ENCODE measurements at regions not wholly inside any gene's neighbourhood (a gene's known extent, or its start where the extent isn't known, plus 50 kb on each side); places are given as distances from the start of the nearest gene placed in this dataset.
A peak's percentile ranks its signal among the peaks of the same experiment; 100 is the strongest.
"Not testable (repeated sequence)": the region's sequence is repeated elsewhere in the genome, so short reads cannot be mapped to it uniquely, and the experiment has no call there.

DNA sequence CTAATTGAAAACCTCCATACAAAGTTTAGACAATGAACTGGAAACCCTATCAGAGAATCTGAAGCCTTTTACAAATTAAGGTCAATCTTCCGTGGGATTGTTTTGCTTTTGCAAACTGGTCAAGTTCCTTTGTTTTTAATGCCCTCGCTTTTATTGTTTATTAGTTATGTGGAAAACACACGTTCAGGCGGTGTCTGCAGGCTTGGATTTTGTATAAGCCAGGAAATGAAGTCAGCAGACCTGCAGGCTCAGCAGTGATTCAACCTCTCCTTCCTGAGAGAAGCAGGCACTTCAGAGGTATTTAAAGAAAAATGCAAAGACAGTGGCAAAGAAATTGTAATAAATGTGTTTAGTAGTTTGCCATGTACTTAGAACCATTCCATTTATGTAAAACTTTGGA lies 103.4 kb upstream of the PDE10A start:
- H3K9me3 ChIP-seq (ENCODE audit: control insufficient read depth in 4 of 4, low read length in 3 of 4), result no peaks in the 10 kb centered on the region
- no peak for DNase-seq (ENCODE audit: low spot score)
- WGBS, result 66% methylated on average over 4 of the region's 4 CpGs
- H3K36me3 ChIP-seq (ENCODE audit: control insufficient read depth in 4 of 4, insufficient read depth in 3 of 4, low read depth in 1 of 4, low read length in 3 of 4), result no peaks in the 10 kb centered on the region
- H3K4me1 ChIP-seq (ENCODE audit: control insufficient read depth in 4 of 4, insufficient read depth in 4 of 4, low read length in 3 of 4), result peaks cover 0 to 2% (median under 1%) of the 10 kb centered on the region in 4 donors
- H3K27me3 ChIP-seq (ENCODE audit: control insufficient read depth in 4 of 4, insufficient read depth in 4 of 4, low read length in 3 of 4), result no peaks in the 10 kb centered on the region
- TF ChIP-seq, protein P1, sequence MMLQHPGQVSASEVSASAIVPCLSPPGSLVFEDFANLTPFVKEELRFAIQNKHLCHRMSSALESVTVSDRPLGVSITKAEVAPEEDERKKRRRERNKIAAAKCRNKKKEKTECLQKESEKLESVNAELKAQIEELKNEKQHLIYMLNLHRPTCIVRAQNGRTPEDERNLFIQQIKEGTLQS (IDR thresholded peaks at IDR 0.05), result no peak
- no peak for TF ChIP-seq NR2F2 (IDR thresholded peaks at IDR 0.05)
- TF ChIP-seq, protein P2, sequence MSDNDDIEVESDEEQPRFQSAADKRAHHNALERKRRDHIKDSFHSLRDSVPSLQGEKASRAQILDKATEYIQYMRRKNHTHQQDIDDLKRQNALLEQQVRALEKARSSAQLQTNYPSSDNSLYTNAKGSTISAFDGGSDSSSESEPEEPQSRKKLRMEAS (IDR thresholded peaks at IDR 0.05), result no peak
- no peak for TF ChIP-seq GABPA (IDR thresholded peaks at IDR 0.05 in 1 of 2, conservative IDR thresholded peaks at IDR 0.05 in 1 of 2)
- TF ChIP-seq FOXA1 (IDR thresholded peaks at IDR 0.05), result no peak
- no peak for TF ChIP-seq RXRA (IDR thresholded peaks at IDR 0.05)
- no peak for TF ChIP-seq HNF4A (conservative IDR thresholded peaks at IDR 0.05)
- H3K27ac ChIP-seq (ENCODE audit: low read depth in 1 of 2, low read length in 2 of 2), result peak overlapping the region in 1 of 2 donors; percentile 20
- no peak overlapping the region for H3K4me3 ChIP-seq (ENCODE audit: low read depth in 1 of 3, low read length in 3 of 3)
- no peak overlapping the region for H3K9ac ChIP-seq (ENCODE audit: low read depth in 1 of 2, low read length in 2 of 2)

DNA sequence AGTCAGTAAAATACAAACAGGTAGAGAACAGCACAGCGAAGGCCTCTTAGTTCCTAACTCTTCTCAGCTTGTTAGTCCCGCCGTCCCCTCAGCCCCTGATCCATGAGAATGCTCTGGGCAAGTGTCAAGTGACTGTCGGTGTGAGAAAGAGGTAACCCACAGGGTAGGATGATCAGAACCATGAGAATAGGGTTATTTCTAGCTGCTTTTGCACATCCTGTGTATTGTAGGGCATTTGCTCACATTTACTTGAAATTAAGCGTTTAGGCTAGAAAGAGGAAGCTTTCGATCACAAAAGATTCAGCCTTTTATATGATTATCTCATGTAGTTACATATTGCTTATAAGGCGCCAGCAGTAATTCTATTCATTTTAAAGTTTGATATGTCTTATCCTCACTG lies 103.0 kb upstream of the PDE10A start:
- H3K36me3 ChIP-seq (ENCODE audit: control insufficient read depth in 4 of 4, insufficient read depth in 3 of 4, low read depth in 1 of 4, low read length in 3 of 4), result no peaks in the 10 kb centered on the region
- no peak overlapping the region for H3K4me3 ChIP-seq (ENCODE audit: low read depth in 1 of 3, low read length in 3 of 3)
- H3K9me3 ChIP-seq (ENCODE audit: control insufficient read depth in 4 of 4, low read length in 3 of 4), result no peaks in the 10 kb centered on the region
- no peaks in the 10 kb centered on the region for H3K27me3 ChIP-seq (ENCODE audit: control insufficient read depth in 4 of 4, insufficient read depth in 4 of 4, low read length in 3 of 4)
- 89% methylated on average over 7 of the region's 7 CpGs for WGBS
- peaks cover 0 to 4% (median under 1%) of the 10 kb centered on the region in 4 donors for H3K4me1 ChIP-seq (ENCODE audit: control insufficient read depth in 4 of 4, insufficient read depth in 4 of 4, low read length in 3 of 4)
- H3K27ac ChIP-seq (ENCODE audit: low read depth in 1 of 2, low read length in 2 of 2), result peak overlapping the region in 1 of 2 donors; percentile 20
- TF ChIP-seq FOXA2 (IDR thresholded peaks at IDR 0.05), result no peak
- TF ChIP-seq RAD21 (IDR thresholded peaks at IDR 0.05), result no peak
- TF ChIP-seq SP1 (IDR thresholded peaks at IDR 0.05), result no peak
- TF ChIP-seq FOXA1 (IDR thresholded peaks at IDR 0.05), result no peak
- TF ChIP-seq, protein P1 (IDR thresholded peaks at IDR 0.05), result no peak
- no peak for TF ChIP-seq HNF4A (conservative IDR thresholded peaks at IDR 0.05)
- DNase-seq (ENCODE audit: low spot score), result no peak
- H3K9ac ChIP-seq (ENCODE audit: low read depth in 1 of 2, low read length in 2 of 2), result no peak overlapping the region

DNA sequence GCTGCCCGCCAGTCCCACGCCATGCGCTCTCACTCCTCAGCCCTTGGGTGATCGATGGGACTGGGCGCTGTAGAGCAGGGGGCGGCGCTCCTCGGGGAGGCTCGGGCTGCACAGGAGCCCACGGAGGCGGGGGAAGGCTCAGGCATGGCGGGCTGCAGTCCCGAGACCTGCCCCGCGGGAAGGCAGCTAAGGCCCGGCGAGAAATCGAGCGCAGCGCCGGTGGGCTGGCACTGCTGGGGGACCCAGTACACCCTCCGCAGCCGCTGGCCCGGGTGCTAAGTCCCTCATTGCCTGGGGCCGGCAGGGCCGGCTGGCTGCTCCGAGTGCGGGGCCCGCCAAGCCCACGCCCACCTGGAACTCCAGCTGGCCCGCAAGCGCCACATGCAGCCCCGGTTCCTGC lies 102.2 kb upstream of the PDE10A start:
- not testable (repeated sequence) for H3K9me3 ChIP-seq (ENCODE audit: control insufficient read depth in 4 of 4, low read length in 3 of 4); H3K9ac ChIP-seq (ENCODE audit: low read depth in 1 of 2, low read length in 2 of 2); H3K4me3 ChIP-seq (ENCODE audit: low read depth in 1 of 3, low read length in 3 of 3); DNase-seq (ENCODE audit: low spot score); H3K36me3 ChIP-seq (ENCODE audit: control insufficient read depth in 4 of 4, insufficient read depth in 3 of 4, low read depth in 1 of 4, low read length in 3 of 4); H3K27ac ChIP-seq (ENCODE audit: low read depth in 1 of 2, low read length in 2 of 2); H3K27me3 ChIP-seq (ENCODE audit: control insufficient read depth in 4 of 4, insufficient read depth in 4 of 4, low read length in 3 of 4)
- H3K4me1 ChIP-seq (ENCODE audit: control insufficient read depth in 4 of 4, insufficient read depth in 4 of 4, low read length in 3 of 4), result peaks cover 2 to 12% (median 6%) of the 10 kb centered on the region in 4 donors
- 90% methylated on average over 30 of the region's 33 CpGs for WGBS

DNA sequence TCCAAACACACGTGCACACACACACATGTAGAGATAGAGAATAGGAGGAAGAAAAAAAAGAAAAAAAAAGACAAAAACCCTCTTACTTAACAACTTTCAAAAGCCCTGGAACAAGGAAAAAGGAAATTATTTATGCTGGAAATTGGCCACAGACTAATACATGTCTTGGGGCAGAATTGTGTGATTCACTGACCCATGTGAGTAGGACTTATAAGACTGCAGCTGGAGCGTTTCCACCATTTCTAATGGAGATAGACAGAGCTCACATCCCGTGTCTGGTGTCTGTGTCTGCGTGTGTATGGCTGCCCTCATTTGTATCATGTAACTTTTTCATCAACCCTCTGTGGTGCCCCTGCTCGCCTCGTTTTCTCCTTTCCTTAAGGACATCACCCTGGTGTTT lies 99.8 kb upstream of the PDE10A start:
- 91% methylated on average over 6 of the region's 6 CpGs for WGBS
- Histone ChIP-seq H3K9ac (ENCODE audit: low read depth in 1 of 2, low read length in 2 of 2) (no peak overlapping the region), H3K27me3 (ENCODE audit: control insufficient read depth in 4 of 4, insufficient read depth in 4 of 4, low read length in 3 of 4) (no peaks in the 10 kb centered on the region), H3K36me3 (ENCODE audit: control insufficient read depth in 4 of 4, insufficient read depth in 3 of 4, low read depth in 1 of 4, low read length in 3 of 4) (no peaks in the 10 kb centered on the region), H3K4me3 (ENCODE audit: low read depth in 1 of 3, low read length in 3 of 3) (no peak overlapping the region), H3K27ac (ENCODE audit: low read depth in 1 of 2, low read length in 2 of 2) (no peak overlapping the region), H3K4me1 (ENCODE audit: control insufficient read depth in 4 of 4, insufficient read depth in 4 of 4, low read length in 3 of 4) (peaks cover 4 to 18% (median 10%) of the 10 kb centered on the region in 4 donors), H3K9me3 (ENCODE audit: control insufficient read depth in 4 of 4, low read length in 3 of 4) (no peaks in the 10 kb centered on the region)
- DNase-seq (ENCODE audit: low spot score), result no peak
- no peak for TF ChIP-seq GABPA (IDR thresholded peaks at IDR 0.05 in 1 of 2, conservative IDR thresholded peaks at IDR 0.05 in 1 of 2)
- no peak for TF ChIP-seq HNF4G (IDR thresholded peaks at IDR 0.05)
- no peak for TF ChIP-seq RAD21 (IDR thresholded peaks at IDR 0.05)
- TF ChIP-seq, protein P1 (IDR thresholded peaks at IDR 0.05), result no peak
- no peak for TF ChIP-seq FOXA2 (IDR thresholded peaks at IDR 0.05)
